HuH-7 (cell line): ENCODE measurements at regions not wholly inside any gene's neighbourhood (a gene's known extent, or its start where the extent isn't known, plus 50 kb on each side); places are given as distances from the start of the nearest gene placed in this dataset.
"Not testable (repeated sequence)": the region's sequence is repeated elsewhere in the genome, so short reads cannot be mapped to it uniquely, and the experiment has no call there.

ENCODE experiments used
- DNase-seq: peaks from one replicate; pipeline ENCODE4 v3.0.0; 2011; ENCODE audit warnings: low spot score

GRCh38 chrX:46366381-46367207 lies 178.6 kb downstream of the ZNF674 start:
- no peak for DNase-seq

GRCh38 chrX:46354481-46354880 lies 190.7 kb downstream of the ZNF674 start:
- DNase-seq, result no peak

- no peak for DNase-seq
Measured at GRCh38 chrX:46341767-46342322, 203.4 kb downstream of the ZNF674 start.

- DNase-seq, result no peak
Measured at GRCh38 chrX:46340696-46341095, 204.5 kb downstream of the ZNF674 start.

GRCh38 chrX:46333550-46333949 lies 211.7 kb downstream of the ZNF674 start:
- DNase-seq, result no peak

GRCh38 chrX:46330981-46331380 lies 214.2 kb downstream of the ZNF674 start:
- no peak for DNase-seq

- DNase-seq, result no peak
Measured at GRCh38 chrX:46330513-46330912, 214.7 kb downstream of the ZNF674 start.

GRCh38 chrX:46328133-46328532 lies 217.1 kb downstream of the ZNF674 start:
- no peak for DNase-seq

- DNase-seq, result peak; percentile 20
Measured at GRCh38 chrX:46327566-46328115, 217.6 kb downstream of the ZNF674 start.

GRCh38 chrX:46326161-46326560 lies 219.1 kb downstream of the ZNF674 start:
- DNase-seq, result no peak

- DNase-seq, result no peak
Measured at GRCh38 chrX:46325312-46325877, 219.8 kb downstream of the ZNF674 start.

GRCh38 chrX:46324166-46324565 lies 221.1 kb downstream of the ZNF674 start:
- no peak for DNase-seq

GRCh38 chrX:46322929-46323328 lies 222.3 kb downstream of the ZNF674 start:
- not testable (repeated sequence) for DNase-seq

- DNase-seq, result no peak
Measured at GRCh38 chrX:46321676-46322075, 223.5 kb downstream of the ZNF674 start.

GRCh38 chrX:46319750-46320149 lies 225.5 kb downstream of the ZNF674 start:
- DNase-seq, result no peak

GRCh38 chrX:46318551-46318950 lies 226.7 kb downstream of the ZNF674 start:
- DNase-seq, result no peak

- no peak for DNase-seq
Measured at GRCh38 chrX:46317163-46317562, 228.1 kb downstream of the ZNF674 start.

GRCh38 chrX:46311581-46312120 lies 233.6 kb downstream of the ZNF674 start:
- no peak for DNase-seq

GRCh38 chrX:46310815-46311497 lies 234.3 kb downstream of the ZNF674 start:
- no peak for DNase-seq

GRCh38 chrX:46308110-46308509 lies 237.1 kb downstream of the ZNF674 start:
- DNase-seq, result no peak

GRCh38 chrX:46306103-46306502 lies 239.1 kb downstream of the ZNF674 start:
- no peak for DNase-seq

GRCh38 chrX:46305431-46305830 lies 239.8 kb downstream of the ZNF674 start:
- no peak for DNase-seq
